Peyer's patch (tissue), 4 donors: ENCODE measurements at regions not wholly inside any gene's neighbourhood (a gene's known extent, or its start where the extent isn't known, plus 50 kb on each side); places are given as distances from the start of the nearest gene placed in this dataset.

Experiments
- CTCF ChIP-seq, 6 experiments: fragments of 450-650 bp in 4 of 6; fragments of 200-600 bp in 2 of 6; sonication (generic) in 1 of 6; IDR thresholded peaks; one replicate each; pipeline ENCODE4 v1.5.1; 2017 to 2019; ENCODE audit warnings: antibody characterized with exemption in 6 of 6, mild to moderate bottlenecking in 3 of 6, moderate library complexity in 1 of 6
- POLR2A ChIP-seq, 2 donors: fragments of 450-650 bp; IDR thresholded peaks; one replicate each; pipeline ENCODE4 v1.5.1; 2017; ENCODE audit warnings: antibody characterized with exemption in 2 of 2, mild to moderate bottlenecking in 2 of 2, moderate library complexity in 2 of 2

GRCh38 chr7:148478551-148478950 is 112.0 kb upstream of the C7orf33 start:
- TF ChIP-seq CTCF (IDR thresholded peaks at IDR 0.05): no peak
- TF ChIP-seq POLR2A (IDR thresholded peaks at IDR 0.05): no peak
